Tibial nerve (tissue), 4 donors: ENCODE measurements at regions not wholly inside any gene's neighbourhood (a gene's known extent, or its start where the extent isn't known, plus 50 kb on each side); places are given as distances from the start of the nearest gene placed in this dataset.

Experiments used
- DNase-seq, 2 donors: peaks; one replicate each; pipeline ENCODE4 v3.0.0-alpha.2; 2019; ENCODE audit warnings: low spot score in 2 of 2
- H3K27ac ChIP-seq, 4 donors: fragments of 200-600 bp; sonication (generic) in 3 of 4; one replicate each; pipeline ENCODE4 v1.5.1; 2017 to 2019; ENCODE audit warnings: mild to moderate bottlenecking in 1 of 4
- H3K27me3 ChIP-seq, 2 donors: fragments of 200-600 bp; sonication (generic) in 1 of 2; one replicate each; pipeline versions ENCODE4 v1.5.1 to v1.6.0; 2017 to 2019
- H3K36me3 ChIP-seq, 3 donors: fragments of 200-600 bp; sonication (generic); one replicate each; pipeline ENCODE4 v1.5.1; 2018 to 2019
- H3K4me1 ChIP-seq, 4 donors: fragments of 200-600 bp; sonication (generic) in 3 of 4; one replicate each; pipeline ENCODE4 v1.5.1; 2017 to 2019
- H3K4me3 ChIP-seq, 4 donors: fragments of 200-600 bp; sonication (generic) in 3 of 4; one replicate each; pipeline ENCODE4 v1.5.1; 2017 to 2019; ENCODE audit warnings: mild to moderate bottlenecking in 1 of 4, moderate library complexity in 1 of 4
- H3K9me3 ChIP-seq, 4 donors: fragments of 200-600 bp; sonication (generic) in 3 of 4; one replicate each; pipeline ENCODE4 v1.5.1; 2017 to 2019
- EP300 ChIP-seq, 2 donors: sonication (generic); formaldehyde crosslinking; IDR thresholded peaks; one replicate each; pipeline ENCODE4 v1.6.1; 2017; ENCODE audit warnings: antibody characterized with exemption in 2 of 2, mild to moderate bottlenecking in 1 of 2
- POLR2A ChIP-seq, 2 donors: fragments of 450-650 bp; IDR thresholded peaks; one replicate each; pipeline ENCODE4 v1.6.1; 2017; ENCODE audit warnings: antibody characterized with exemption in 2 of 2, mild to moderate bottlenecking in 2 of 2, moderate library complexity in 2 of 2
- WGBS, 2 donors: methylation state at CpG; one replicate each; pipeline ENCODE4 v1.1.5; 2018; 5-methylcytosine and 5-hydroxymethylcytosine counted together
- TF ChIP-seq, protein P1 (sequence below), 5 experiments: fragments of 200-600 bp in 3 of 5; fragments of 450-650 bp in 2 of 5; sonication (generic) in 3 of 5; IDR thresholded peaks; one replicate each; pipeline ENCODE4 v1.5.1; 2016 to 2019; ENCODE audit warnings: antibody characterized with exemption in 5 of 5, mild to moderate bottlenecking in 3 of 5, moderate library complexity in 2 of 5

DNA sequence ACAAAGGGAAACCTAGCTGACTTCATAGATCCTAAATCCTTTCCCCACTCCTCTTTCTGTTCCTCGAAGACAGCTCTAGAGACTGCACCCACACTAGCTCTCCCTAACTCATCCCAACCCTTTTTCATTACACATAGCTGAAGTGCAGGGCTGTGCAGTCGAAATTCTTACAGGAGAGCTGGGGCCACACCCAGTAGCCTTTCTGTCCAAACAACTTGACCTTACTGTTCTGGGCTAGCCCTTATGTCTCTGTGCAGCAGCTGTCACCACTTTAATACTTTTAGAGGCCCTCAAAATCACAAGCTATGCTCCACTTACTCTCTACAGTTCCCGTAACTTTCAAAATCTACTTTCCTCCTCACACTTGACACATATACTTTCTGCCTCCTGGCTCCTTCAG, 666.1 kb upstream of the PKDCC start:
- WGBS, 2 donors = 84 to 88% methylated on average over 3 of the region's 3 CpGs
- TF ChIP-seq EP300 (IDR thresholded peaks at IDR 0.05) = no peak
- TF ChIP-seq, protein P1, sequence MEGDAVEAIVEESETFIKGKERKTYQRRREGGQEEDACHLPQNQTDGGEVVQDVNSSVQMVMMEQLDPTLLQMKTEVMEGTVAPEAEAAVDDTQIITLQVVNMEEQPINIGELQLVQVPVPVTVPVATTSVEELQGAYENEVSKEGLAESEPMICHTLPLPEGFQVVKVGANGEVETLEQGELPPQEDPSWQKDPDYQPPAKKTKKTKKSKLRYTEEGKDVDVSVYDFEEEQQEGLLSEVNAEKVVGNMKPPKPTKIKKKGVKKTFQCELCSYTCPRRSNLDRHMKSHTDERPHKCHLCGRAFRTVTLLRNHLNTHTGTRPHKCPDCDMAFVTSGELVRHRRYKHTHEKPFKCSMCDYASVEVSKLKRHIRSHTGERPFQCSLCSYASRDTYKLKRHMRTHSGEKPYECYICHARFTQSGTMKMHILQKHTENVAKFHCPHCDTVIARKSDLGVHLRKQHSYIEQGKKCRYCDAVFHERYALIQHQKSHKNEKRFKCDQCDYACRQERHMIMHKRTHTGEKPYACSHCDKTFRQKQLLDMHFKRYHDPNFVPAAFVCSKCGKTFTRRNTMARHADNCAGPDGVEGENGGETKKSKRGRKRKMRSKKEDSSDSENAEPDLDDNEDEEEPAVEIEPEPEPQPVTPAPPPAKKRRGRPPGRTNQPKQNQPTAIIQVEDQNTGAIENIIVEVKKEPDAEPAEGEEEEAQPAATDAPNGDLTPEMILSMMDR (IDR thresholded peaks at IDR 0.05) = no peak
- no peak for TF ChIP-seq POLR2A (IDR thresholded peaks at IDR 0.05)
- Histone ChIP-seq H3K4me1 (no peaks in the 10 kb centered on the region), H3K36me3 (no peaks in the 10 kb centered on the region), H3K27ac (no peak overlapping the region), H3K27me3 (no peaks in the 10 kb centered on the region), H3K9me3 (no peaks in the 10 kb centered on the region), H3K4me3 (no peak overlapping the region)
- no peak for DNase-seq

DNA sequence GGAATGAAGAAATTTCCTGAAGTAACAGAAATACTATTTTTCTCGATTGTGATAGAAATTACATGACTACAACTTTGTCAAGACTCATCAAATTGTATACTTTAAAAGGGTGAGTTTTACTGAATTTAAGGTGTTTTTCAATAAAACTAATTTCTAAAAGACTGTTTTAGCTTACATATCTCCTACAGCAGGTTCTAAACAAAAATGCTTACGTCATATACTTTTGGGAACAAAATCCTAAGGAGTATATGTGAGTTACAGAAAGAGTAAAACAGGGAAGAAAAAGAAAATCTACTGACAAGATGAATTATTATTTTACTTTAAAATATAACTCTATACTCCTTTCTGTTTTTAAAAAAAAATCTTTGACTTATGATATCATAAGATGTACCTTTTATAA, 660.3 kb upstream of the PKDCC start:
- peaks cover 0 to 4% (median 1%) of the 10 kb centered on the region in 4 donors for H3K9me3 ChIP-seq
- no peak overlapping the region for H3K4me3 ChIP-seq
- no peaks in the 10 kb centered on the region for H3K36me3 ChIP-seq
- H3K27ac ChIP-seq = no peak overlapping the region
- no peaks in the 10 kb centered on the region for H3K4me1 ChIP-seq
- TF ChIP-seq POLR2A (IDR thresholded peaks at IDR 0.05) (no peak), EP300 (IDR thresholded peaks at IDR 0.05) (no peak)
- TF ChIP-seq, protein P1 (IDR thresholded peaks at IDR 0.05) = no peak
- H3K27me3 ChIP-seq = no peaks in the 10 kb centered on the region
- 83 to 87% methylated on average over 2 of the region's 2 CpGs for WGBS, 2 donors
- DNase-seq = no peak

DNA sequence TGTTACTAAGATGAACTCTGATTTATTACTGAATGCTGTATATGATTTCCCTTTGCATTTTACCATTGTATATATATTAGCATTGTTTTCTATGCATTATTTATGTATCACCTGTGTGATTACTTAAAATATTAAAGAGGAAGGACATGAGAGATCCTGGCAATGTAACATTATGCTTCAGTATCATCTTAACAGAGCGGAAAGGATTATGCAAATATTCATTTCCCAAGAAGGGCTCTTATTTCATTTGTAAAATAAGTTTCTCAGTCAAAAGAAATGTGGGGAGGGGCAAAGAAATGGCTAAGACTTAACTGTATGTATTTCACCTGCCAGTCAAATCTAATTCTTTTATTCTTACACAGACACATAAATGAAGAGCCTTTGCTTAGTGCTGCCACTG, 654.2 kb upstream of the PKDCC start:
- 98 to 100% methylated on average over 1 of the region's 1 CpG for WGBS, 2 donors
- H3K9me3 ChIP-seq = peaks cover 0 to 3% (median 1%) of the 10 kb centered on the region in 4 donors
- H3K4me1 ChIP-seq = no peaks in the 10 kb centered on the region
- DNase-seq = no peak
- H3K27me3 ChIP-seq = no peaks in the 10 kb centered on the region
- TF ChIP-seq EP300 (IDR thresholded peaks at IDR 0.05) (no peak), POLR2A (IDR thresholded peaks at IDR 0.05) (no peak)
- TF ChIP-seq, protein P1 (IDR thresholded peaks at IDR 0.05) = no peak
- H3K36me3 ChIP-seq = no peaks in the 10 kb centered on the region
- no peak overlapping the region for H3K4me3 ChIP-seq
- H3K27ac ChIP-seq = no peak overlapping the region

DNA sequence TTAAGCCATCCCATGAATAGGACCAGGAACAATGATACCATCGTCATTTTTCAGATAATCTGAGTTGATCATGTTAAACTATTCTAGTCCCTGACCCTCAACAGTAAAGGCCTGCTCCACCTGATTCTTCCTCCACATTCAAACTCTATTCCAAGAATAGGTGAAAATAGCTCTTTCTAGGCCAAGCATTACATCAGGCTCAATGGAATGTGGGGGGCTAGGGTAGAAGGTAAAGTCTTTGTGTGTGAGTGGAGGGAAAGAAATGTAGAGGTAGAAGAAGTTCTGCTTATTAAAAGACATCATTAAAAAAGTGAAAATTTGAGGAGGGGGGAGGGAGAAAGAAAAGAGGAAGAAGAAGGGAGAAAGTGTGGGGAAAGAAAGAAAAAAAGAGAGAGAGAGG, 653.3 kb upstream of the PKDCC start:
- Histone ChIP-seq H3K27me3 (no peaks in the 10 kb centered on the region), H3K36me3 (no peaks in the 10 kb centered on the region), H3K27ac (no peak overlapping the region), H3K4me1 (no peaks in the 10 kb centered on the region), H3K9me3 (no peaks in the 10 kb centered on the region), H3K4me3 (no peak overlapping the region)
- TF ChIP-seq POLR2A (IDR thresholded peaks at IDR 0.05) = no peak
- DNase-seq = no peak
- WGBS, 2 donors = 88 to 92% methylated on average over 1 of the region's 1 CpG

DNA sequence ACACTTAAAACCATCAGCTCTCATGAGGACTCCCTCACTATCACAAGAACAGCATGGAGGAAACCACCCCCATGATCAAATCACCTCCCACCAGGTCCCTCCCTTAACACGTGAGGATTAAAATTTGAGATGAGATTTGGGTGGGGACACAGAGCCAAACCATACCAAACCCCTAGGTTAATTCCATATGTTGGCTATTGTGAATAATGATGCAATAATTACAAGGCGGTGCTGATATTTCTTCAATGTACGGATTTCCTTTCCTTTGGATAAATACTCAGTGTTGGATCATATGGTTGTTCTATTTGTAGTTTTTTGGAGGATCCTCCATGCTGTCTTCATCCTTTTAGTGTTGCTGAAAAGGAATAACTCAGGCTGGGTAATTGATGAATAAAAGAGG, 652.1 kb upstream of the PKDCC start:
- DNase-seq = no peak
- Histone ChIP-seq H3K4me3 (no peak overlapping the region), H3K27ac (no peak overlapping the region), H3K27me3 (no peaks in the 10 kb centered on the region), H3K9me3 (no peaks in the 10 kb centered on the region), H3K4me1 (no peaks in the 10 kb centered on the region), H3K36me3 (no peaks in the 10 kb centered on the region)
- TF ChIP-seq, protein P1 (IDR thresholded peaks at IDR 0.05) = no peak
- TF ChIP-seq EP300 (IDR thresholded peaks at IDR 0.05) = no peak
- TF ChIP-seq POLR2A (IDR thresholded peaks at IDR 0.05) = no peak
- 95 to 96% methylated on average over 3 of the region's 3 CpGs for WGBS, 2 donors

DNA sequence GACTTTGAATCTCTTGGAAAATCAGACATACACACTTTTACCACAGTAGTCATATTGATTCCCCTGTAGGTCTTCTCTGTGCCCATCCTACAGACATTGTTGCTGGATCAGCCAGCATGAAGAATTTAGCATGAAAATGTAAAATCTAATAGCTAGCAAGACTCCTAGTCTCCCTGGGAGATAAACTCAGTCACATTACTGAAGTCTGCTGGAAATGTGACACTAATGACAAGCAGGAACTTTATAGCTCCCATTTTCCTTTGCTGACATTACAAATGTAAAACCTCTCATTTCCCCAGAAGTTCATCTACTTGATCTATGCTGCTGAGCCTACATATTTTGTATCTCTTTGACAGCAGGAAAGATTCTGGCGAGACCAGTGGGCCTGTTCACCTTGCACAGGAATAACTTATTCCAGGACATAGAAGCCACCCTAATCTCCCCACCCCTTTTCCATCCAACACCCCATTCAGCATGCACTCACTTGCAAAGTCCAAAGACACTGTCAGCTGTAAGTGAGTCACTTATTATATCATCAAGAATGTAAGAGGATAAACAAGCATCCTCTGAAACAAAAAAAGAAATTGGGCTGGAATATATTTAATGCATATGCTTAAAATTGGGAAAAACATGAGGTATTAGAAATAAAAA, 648.3 kb upstream of the PKDCC start:
- Histone ChIP-seq H3K36me3 (no peaks in the 10 kb centered on the region), H3K4me1 (no peaks in the 10 kb centered on the region), H3K4me3 (no peak overlapping the region), H3K9me3 (no peaks in the 10 kb centered on the region), H3K27ac (no peak overlapping the region), H3K27me3 (no peaks in the 10 kb centered on the region)
- TF ChIP-seq, protein P1 (IDR thresholded peaks at IDR 0.05) = no peak
- TF ChIP-seq EP300 (IDR thresholded peaks at IDR 0.05) = no peak
- TF ChIP-seq POLR2A (IDR thresholded peaks at IDR 0.05) = no peak
- 90 to 93% methylated on average over 1 of the region's 1 CpG for WGBS, 2 donors
- no peak for DNase-seq
